Stimulated activated naive B cell treated with anti-CD40 and anti-IgM and Interleukin-4, amounts not matched to agents 10 μg/mL and 1 μg/mL and 100 μg/mL, for 72 hours (primary cell): ENCODE measurements at regions not wholly inside any gene's neighbourhood (a gene's known extent, or its start where the extent isn't known, plus 50 kb on each side); places are given as distances from the start of the nearest gene placed in this dataset.
"Not testable (repeated sequence)": the region's sequence is repeated elsewhere in the genome, so short reads cannot be mapped to it uniquely, and the experiment has no call there.

ENCODE experiments used
- ATAC-seq, 2 donors: fragments of 150-1000 bp; cut with Tn5 transposase; replicated peaks; 2 replicates each; pipeline ENCODE4 v1.10.0; 2021; ENCODE audit warnings: moderate library complexity in 1 of 2
- DNase-seq: peaks from one replicate; pipeline ENCODE4 v3.0.0; 2021
- H3K27ac Mint-ChIP-seq: one replicate; pipeline ENCODE4 v1.8.0; 2022; ENCODE audit warnings: mild to moderate bottlenecking, mixed read lengths
- H3K27me3 Mint-ChIP-seq, 2 donors: one replicate each; pipeline ENCODE4 v1.8.0; 2022; ENCODE audit warnings: mixed read lengths in 2 of 2
- H3K36me3 Mint-ChIP-seq, 2 donors: one replicate each; pipeline ENCODE4 v1.8.0; 2022; ENCODE audit warnings: mixed read lengths in 2 of 2, mild to moderate bottlenecking in 1 of 2
- H3K4me1 Mint-ChIP-seq, 2 donors: one replicate each; pipeline ENCODE4 v1.8.0; 2022; ENCODE audit warnings: mixed read lengths in 2 of 2, mild to moderate bottlenecking in 1 of 2
- H3K4me3 Mint-ChIP-seq, 2 donors: one replicate each; pipeline ENCODE4 v1.8.0; 2022; ENCODE audit warnings: mild to moderate bottlenecking in 2 of 2, mixed read lengths in 2 of 2, moderate library complexity in 1 of 2
- H3K9me3 Mint-ChIP-seq, 2 donors: one replicate each; pipeline ENCODE4 v1.8.0; 2022; ENCODE audit warnings: mixed read lengths in 2 of 2, mild to moderate bottlenecking in 1 of 2

DNA sequence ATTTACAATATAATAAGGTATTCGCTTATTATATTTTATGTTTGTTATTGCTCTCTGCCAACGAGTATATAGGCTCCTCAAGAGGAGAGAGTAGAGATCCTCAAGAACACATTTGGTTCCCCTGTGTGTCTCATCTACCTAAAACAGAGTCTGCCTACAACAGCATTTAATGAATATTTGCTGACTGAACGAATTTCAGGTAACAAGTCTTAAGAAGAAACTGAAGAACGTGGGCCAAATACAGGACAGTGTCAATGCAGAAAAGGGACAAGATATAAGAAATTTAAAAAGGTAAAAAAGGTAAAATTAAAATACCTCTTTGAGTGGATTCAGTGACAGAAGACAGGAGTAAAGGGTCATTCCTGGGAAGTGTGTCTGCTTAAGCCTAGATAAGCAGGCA lies 129.2 kb downstream of the HNMT start:
- H3K27me3 Mint-ChIP-seq: no peaks in the 10 kb centered on the region
- no peak for DNase-seq
- no peaks in the 10 kb centered on the region for H3K4me1 Mint-ChIP-seq
- no peak overlapping the region for H3K4me3 Mint-ChIP-seq
- H3K27ac Mint-ChIP-seq: no peak overlapping the region
- H3K9me3 Mint-ChIP-seq: no peaks in the 10 kb centered on the region
- H3K36me3 Mint-ChIP-seq: no peaks in the 10 kb centered on the region
- ATAC-seq: no peak

GRCh38 chr2:138094031-138094430 lies 129.8 kb downstream of the HNMT start:
- ATAC-seq: no peak
- Mint-ChIP-seq H3K36me3 (no peaks in the 10 kb centered on the region), H3K27me3 (no peaks in the 10 kb centered on the region), H3K4me1 (no peaks in the 10 kb centered on the region), H3K4me3 (no peak overlapping the region), H3K27ac (no peak overlapping the region), H3K9me3 (peaks cover 0 to 2% of the 10 kb centered on the region in 2 donors)
- DNase-seq: no peak

GRCh38 chr2:138095336-138095735 lies 131.1 kb downstream of the HNMT start:
- Mint-ChIP-seq H3K9me3 (peaks cover 3 to 8% of the 10 kb centered on the region in 2 donors), H3K36me3 (peaks cover 2 to 4% of the 10 kb centered on the region in 2 donors), H3K4me3 (no peak overlapping the region)

DNA sequence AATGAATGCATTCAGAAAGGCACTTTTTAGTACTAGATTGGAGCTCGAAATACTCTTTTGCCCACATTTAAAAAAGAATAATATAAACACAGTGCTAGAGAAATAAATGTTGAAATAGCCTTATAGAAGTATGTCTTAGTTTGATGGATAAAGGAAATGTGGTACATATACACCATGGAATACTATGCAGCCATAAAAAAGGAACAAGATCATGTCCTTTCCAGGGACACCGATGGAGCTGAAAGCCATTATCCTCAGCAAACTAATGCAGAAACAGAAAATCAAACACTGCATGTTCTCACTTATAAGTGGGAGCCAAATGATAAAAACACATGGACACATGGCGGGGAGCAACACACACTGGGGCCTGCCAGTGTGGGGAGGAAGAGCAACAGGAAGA lies 135.0 kb downstream of the HNMT start:
- not testable (repeated sequence) for DNase-seq, H3K27ac Mint-ChIP-seq, H3K27me3 Mint-ChIP-seq, H3K36me3 Mint-ChIP-seq, H3K4me3 Mint-ChIP-seq, H3K9me3 Mint-ChIP-seq, ATAC-seq, H3K4me1 Mint-ChIP-seq

More at GRCh38 chr2:138095336-138095735, 131.1 kb downstream of the HNMT start:
- H3K27me3 Mint-ChIP-seq: no peaks in the 10 kb centered on the region
- no peak for ATAC-seq
- DNase-seq: no peak
- no peaks in the 10 kb centered on the region for H3K4me1 Mint-ChIP-seq
- no peak overlapping the region for H3K27ac Mint-ChIP-seq

GRCh38 chr2:138101718-138102117 lies 137.4 kb downstream of the HNMT start:
- H3K27ac Mint-ChIP-seq: no peak overlapping the region
- peaks cover 2 to 4% of the 10 kb centered on the region in 2 donors for H3K36me3 Mint-ChIP-seq
- no peak overlapping the region for H3K4me3 Mint-ChIP-seq
- peaks cover 3 to 8% of the 10 kb centered on the region in 2 donors for H3K9me3 Mint-ChIP-seq
- H3K27me3 Mint-ChIP-seq: no peaks in the 10 kb centered on the region
- H3K4me1 Mint-ChIP-seq: no peaks in the 10 kb centered on the region
- ATAC-seq (no peak), DNase-seq (no peak)

DNA sequence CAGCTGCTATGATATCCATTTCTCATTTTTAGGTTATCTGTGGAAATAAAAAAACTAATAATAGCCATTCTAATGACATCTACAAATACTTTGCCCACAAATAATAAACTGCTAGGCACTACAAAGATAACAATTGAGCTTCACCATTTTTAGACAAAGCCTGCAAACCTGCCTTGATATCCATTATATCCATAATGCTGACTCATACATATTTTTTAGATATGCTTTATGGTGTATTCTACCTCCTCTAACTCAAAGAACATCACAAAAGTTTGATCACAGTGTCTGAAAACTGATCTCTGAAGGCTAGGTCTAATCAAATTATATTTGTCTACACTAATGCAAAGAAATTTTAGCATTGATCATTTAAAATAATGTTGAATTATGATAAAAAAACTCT lies 138.4 kb downstream of the HNMT start:
- DNase-seq (no peak), ATAC-seq (no peak)
- Mint-ChIP-seq H3K9me3 (peaks cover 3 to 8% of the 10 kb centered on the region in 2 donors), H3K36me3 (peaks cover 2 to 4% of the 10 kb centered on the region in 2 donors), H3K27me3 (no peaks in the 10 kb centered on the region), H3K27ac (no peak overlapping the region), H3K4me3 (no peak overlapping the region), H3K4me1 (no peaks in the 10 kb centered on the region)

GRCh38 chr2:138103156-138103555 lies 138.9 kb downstream of the HNMT start:
- H3K36me3 Mint-ChIP-seq: peaks cover 2 to 4% of the 10 kb centered on the region in 2 donors
- H3K9me3 Mint-ChIP-seq: peaks cover 3 to 8% of the 10 kb centered on the region in 2 donors
- H3K4me3 Mint-ChIP-seq: no peak overlapping the region
- ATAC-seq (no peak), DNase-seq (no peak)
- no peaks in the 10 kb centered on the region for H3K27me3 Mint-ChIP-seq
- no peak overlapping the region for H3K27ac Mint-ChIP-seq
- H3K4me1 Mint-ChIP-seq: no peaks in the 10 kb centered on the region

GRCh38 chr2:138104071-138104470 lies 139.8 kb downstream of the HNMT start:
- Mint-ChIP-seq H3K27me3 (no peaks in the 10 kb centered on the region), H3K9me3 (peaks cover 3 to 6% of the 10 kb centered on the region in 2 donors), H3K4me1 (no peaks in the 10 kb centered on the region), H3K4me3 (no peak overlapping the region), H3K27ac (no peak overlapping the region), H3K36me3 (peaks cover 2 to 4% of the 10 kb centered on the region in 2 donors)
- ATAC-seq (no peak), DNase-seq (no peak)

GRCh38 chr2:138105358-138105757 lies 141.1 kb downstream of the HNMT start:
- DNase-seq (no peak), ATAC-seq (no peak)
- Mint-ChIP-seq H3K4me1 (no peaks in the 10 kb centered on the region), H3K4me3 (no peak overlapping the region), H3K27me3 (no peaks in the 10 kb centered on the region), H3K36me3 (no peaks in the 10 kb centered on the region), H3K27ac (no peak overlapping the region), H3K9me3 (no peaks in the 10 kb centered on the region)

GRCh38 chr2:138106606-138107005 lies 142.3 kb downstream of the HNMT start:
- Mint-ChIP-seq H3K27ac (no peak overlapping the region), H3K27me3 (no peaks in the 10 kb centered on the region), H3K36me3 (no peaks in the 10 kb centered on the region), H3K9me3 (no peaks in the 10 kb centered on the region), H3K4me1 (no peaks in the 10 kb centered on the region), H3K4me3 (no peak overlapping the region)
- no peak for ATAC-seq
- DNase-seq: no peak

- Mint-ChIP-seq H3K36me3 (no peaks in the 10 kb centered on the region), H3K27me3 (no peaks in the 10 kb centered on the region), H3K4me1 (no peaks in the 10 kb centered on the region), H3K9me3 (no peaks in the 10 kb centered on the region), H3K27ac (no peak overlapping the region), H3K4me3 (no peak overlapping the region)
- ATAC-seq: no peak
- DNase-seq: no peak
These were observed 143.0 kb downstream of the HNMT start for GRCh38 chr2:138107288-138107687.

DNA sequence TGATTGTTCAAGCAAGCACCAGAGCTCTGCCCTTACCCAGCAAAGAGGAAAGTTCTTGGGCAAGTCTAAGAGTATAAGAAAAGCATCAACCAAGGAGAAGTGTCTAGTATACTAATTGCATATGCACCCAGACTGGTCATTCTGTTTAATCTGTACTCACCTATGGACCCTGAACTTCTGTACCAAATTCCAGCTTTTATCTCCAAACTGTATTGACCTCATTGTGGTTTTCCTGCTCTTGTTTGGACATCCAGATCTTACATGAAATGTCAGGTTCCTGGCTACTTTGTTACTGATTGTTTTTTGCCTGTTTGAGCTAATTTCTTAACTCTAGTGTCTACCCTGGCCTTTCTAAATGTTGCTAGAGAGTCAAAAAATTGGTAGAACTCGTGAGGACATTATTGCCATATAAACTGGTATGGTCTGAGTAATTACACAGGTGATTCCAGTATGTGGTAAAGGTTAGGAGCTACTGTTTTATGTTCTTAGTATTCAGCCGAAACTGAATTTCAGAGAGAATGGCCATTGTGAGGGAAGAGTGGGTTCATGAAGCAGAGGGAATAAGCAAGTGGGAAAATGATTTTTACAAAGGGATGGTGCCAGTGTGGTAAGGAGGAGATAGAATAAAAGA lies 146.3 kb downstream of the HNMT start:
- Mint-ChIP-seq H3K27ac (no peak overlapping the region), H3K9me3 (no peaks in the 10 kb centered on the region), H3K4me1 (no peaks in the 10 kb centered on the region), H3K36me3 (no peaks in the 10 kb centered on the region), H3K4me3 (no peak overlapping the region), H3K27me3 (no peaks in the 10 kb centered on the region)
- DNase-seq (no peak), ATAC-seq (no peak)

GRCh38 chr2:138112536-138112935 lies 148.3 kb downstream of the HNMT start:
- H3K4me1 Mint-ChIP-seq: no peaks in the 10 kb centered on the region
- no peak overlapping the region for H3K4me3 Mint-ChIP-seq
- H3K36me3 Mint-ChIP-seq: no peaks in the 10 kb centered on the region
- ATAC-seq (no peak), DNase-seq (no peak)
- no peaks in the 10 kb centered on the region for H3K9me3 Mint-ChIP-seq
- H3K27me3 Mint-ChIP-seq: no peaks in the 10 kb centered on the region
- no peak overlapping the region for H3K27ac Mint-ChIP-seq

DNA sequence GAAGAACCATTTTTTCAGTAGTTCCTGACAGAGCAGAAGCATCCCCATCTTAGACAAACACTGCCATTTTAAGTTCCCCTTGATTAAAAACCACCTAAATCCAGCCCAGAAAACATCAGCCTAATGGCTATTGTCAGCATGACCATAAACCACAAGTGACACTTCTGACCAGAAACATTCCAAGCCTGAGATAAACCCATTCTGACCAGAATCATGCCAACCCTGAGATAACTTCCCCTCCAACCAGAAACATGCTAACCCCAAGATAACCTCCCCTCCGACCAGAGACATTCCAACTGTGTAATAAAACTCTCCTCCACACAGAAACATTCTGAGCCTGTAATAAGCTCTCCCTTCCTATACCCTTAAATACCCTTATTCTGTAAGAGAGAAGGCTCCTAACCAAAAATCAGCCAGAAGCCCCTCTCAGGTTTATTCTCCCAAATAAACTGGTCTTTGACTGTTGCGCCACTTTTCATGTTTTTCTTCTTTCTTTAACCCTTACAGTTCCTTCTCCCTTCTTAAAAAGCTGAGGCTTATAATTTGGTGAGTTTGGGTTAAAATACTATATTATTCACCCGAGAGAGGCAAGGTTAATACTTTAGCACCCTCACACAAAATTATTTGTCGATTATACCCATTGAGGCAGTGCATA lies 149.7 kb downstream of the HNMT start:
- Mint-ChIP-seq H3K4me3 (no peak overlapping the region), H3K27me3 (no peaks in the 10 kb centered on the region), H3K4me1 (no peaks in the 10 kb centered on the region), H3K27ac (no peak overlapping the region), H3K9me3 (no peaks in the 10 kb centered on the region), H3K36me3 (no peaks in the 10 kb centered on the region)
- DNase-seq (no peak), ATAC-seq (no peak)

GRCh38 chr2:138115666-138116065 lies 151.4 kb downstream of the HNMT start:
- Mint-ChIP-seq H3K4me3 (no peak overlapping the region), H3K9me3 (no peaks in the 10 kb centered on the region), H3K4me1 (no peaks in the 10 kb centered on the region), H3K27ac (no peak overlapping the region), H3K27me3 (no peaks in the 10 kb centered on the region), H3K36me3 (no peaks in the 10 kb centered on the region)
- ATAC-seq (no peak), DNase-seq (no peak)
